Fibroblast of mammary gland (primary cell): ENCODE measurements at regions not wholly inside any gene's neighbourhood (a gene's known extent, or its start where the extent isn't known, plus 50 kb on each side); places are given as distances from the start of the nearest gene placed in this dataset.
A peak's percentile ranks its signal among the peaks of the same experiment; 100 is the strongest.

Source experiments
- DNase-seq: peaks from one replicate; pipeline ENCODE4 v3.0.0-alpha.2; 2010; ENCODE audit warnings: low read depth
- H3K4me3 ChIP-seq: 2 replicates; pipeline ENCODE4 v1.5.1; 2011; ENCODE audit warnings: low read depth, mild to moderate bottlenecking, low read length, moderate library complexity; ENCODE audit not compliant: control insufficient read depth
- CTCF ChIP-seq: conservative IDR thresholded peaks from 2 replicates; pipeline ENCODE4 v1.5.1; 2011; ENCODE audit warnings: low read depth, low read length, inconsistent platforms; ENCODE audit not compliant: control insufficient read depth, insufficient read depth

- H3K4me3 ChIP-seq = no peak overlapping the region
- DNase-seq = peak; percentile 16
- peak; percentile 39 for TF ChIP-seq CTCF
Observed at GRCh38 chr16:9297437-9298113, 206.1 kb downstream of the HAPSTR1 start.

- no peak for DNase-seq
- no peak for TF ChIP-seq CTCF
- no peak overlapping the region for H3K4me3 ChIP-seq
Observed at GRCh38 chr16:9300252-9300651, 208.8 kb downstream of the HAPSTR1 start.

GRCh38 chr16:9302072-9302471, 210.6 kb downstream of the HAPSTR1 start:
- no peak for DNase-seq
- TF ChIP-seq CTCF = no peak
- no peak overlapping the region for H3K4me3 ChIP-seq

- no peak for TF ChIP-seq CTCF
- DNase-seq = no peak
Observed at GRCh38 chr16:9306753-9307152, 215.3 kb downstream of the HAPSTR1 start.

GRCh38 chr16:9307446-9307845, 216.0 kb downstream of the HAPSTR1 start:
- no peak for DNase-seq
- no peak for TF ChIP-seq CTCF
- H3K4me3 ChIP-seq = no peak overlapping the region

More at GRCh38 chr16:9306753-9307152, 215.3 kb downstream of the HAPSTR1 start:
- no peak overlapping the region for H3K4me3 ChIP-seq

GRCh38 chr16:9308356-9308801, 216.9 kb downstream of the HAPSTR1 start:
- TF ChIP-seq CTCF = no peak
- H3K4me3 ChIP-seq = no peak overlapping the region
- no peak for DNase-seq
